GM23338 (cell line): ENCODE measurements at regions not wholly inside any gene's neighbourhood (a gene's known extent, or its start where the extent isn't known, plus 50 kb on each side); places are given as distances from the start of the nearest gene placed in this dataset.

Source experiments
- ATAC-seq: fragments of 200-7000 bp; cut with Tn5 transposase; 3 replicates; pipeline ENCODE4 v1.9.1; 2020
- DNase-seq: peaks from one replicate; pipeline ENCODE4 v3.0.0-alpha.2; 2015; ENCODE audit warnings: low spot score
- H2AFZ ChIP-seq: fragments of 200-600 bp; sonication (generic); 2 replicates; pipeline ENCODE4 v1.8.0; 2016; ENCODE audit warnings: antibody characterized with exemption, mild to moderate bottlenecking, moderate library complexity
- H3F3A ChIP-seq: fragments of 200-600 bp; sonication (generic); replicated peaks from 2 replicates; pipeline ENCODE4 v1.8.0; 2017; ENCODE audit warnings: antibody characterized with exemption, mixed run types, low read depth
- H3K27ac ChIP-seq: fragments of 200-600 bp; sonication (generic); 2 replicates; pipeline ENCODE4 v1.6.1; 2016; ENCODE audit warnings: low read depth
- H3K27me3 ChIP-seq: fragments of 200-600 bp; sonication (generic); 2 replicates; pipeline ENCODE4 v1.8.0; 2016; ENCODE audit warnings: mild to moderate bottlenecking, mixed run types, moderate library complexity; ENCODE audit not compliant: insufficient read depth
- H3K36me3 ChIP-seq: fragments of 200-600 bp; sonication (generic); 2 replicates; pipeline ENCODE4 v1.8.0; 2016; ENCODE audit warnings: mild to moderate bottlenecking; ENCODE audit not compliant: insufficient read depth
- H3K4me1 ChIP-seq: fragments of 200-600 bp; sonication (generic); 2 replicates; pipeline ENCODE4 v1.8.0; 2016; ENCODE audit warnings: mild to moderate bottlenecking, moderate library complexity; ENCODE audit not compliant: insufficient read depth
- H3K4me2 ChIP-seq: fragments of 200-600 bp; sonication (generic); 2 replicates; pipeline ENCODE4 v1.7.1; 2017; ENCODE audit warnings: mixed run types
- H3K4me3 ChIP-seq: fragments of 200-600 bp; sonication (generic); 2 replicates; pipeline ENCODE4 v1.6.1; 2016; ENCODE audit warnings: mixed run types
- H3K79me2 ChIP-seq: fragments of 200-600 bp; sonication (generic); replicated peaks from 2 replicates; pipeline ENCODE4 v1.8.0; 2017; ENCODE audit warnings: mild to moderate bottlenecking; ENCODE audit not compliant: insufficient read depth
- H3K9me2 ChIP-seq: fragments of 200-600 bp; sonication (generic); 2 replicates; pipeline ENCODE4 v1.8.0; 2017; ENCODE audit not compliant: insufficient read depth
- H4K20me1 ChIP-seq: fragments of 200-600 bp; sonication (generic); replicated peaks from 2 replicates; pipeline ENCODE4 v1.8.0; 2017; ENCODE audit warnings: mild to moderate bottlenecking; ENCODE audit not compliant: insufficient read depth
- H3K27ac Mint-ChIP-seq: 2 replicates; pipeline ENCODE4 v1.8.0; 2020; ENCODE audit warnings: inconsistent platforms, mild to moderate bottlenecking, moderate library complexity, mixed read lengths
- H3K27me3 Mint-ChIP-seq: 3 replicates; pipeline ENCODE4 v1.8.0; 2022; ENCODE audit warnings: low read depth, mild to moderate bottlenecking, moderate library complexity, mixed read lengths, inconsistent platforms; ENCODE audit not compliant: insufficient read depth, poor library complexity
- H3K36me3 Mint-ChIP-seq: 3 replicates; pipeline ENCODE4 v1.8.0; 2021; ENCODE audit warnings: low read depth, mild to moderate bottlenecking, inconsistent platforms, moderate library complexity, mixed read lengths
- H3K4me1 Mint-ChIP-seq: 3 replicates; pipeline ENCODE4 v1.8.0; 2020; ENCODE audit warnings: mild to moderate bottlenecking, inconsistent platforms, mixed read lengths
- H3K4me3 Mint-ChIP-seq: 3 replicates; pipeline ENCODE4 v1.8.0; 2021; ENCODE audit warnings: moderate library complexity, mild to moderate bottlenecking, inconsistent platforms, mixed read lengths
- H3K9me3 Mint-ChIP-seq: 3 replicates; pipeline ENCODE4 v1.8.0; 2020; ENCODE audit warnings: moderate library complexity, mild to moderate bottlenecking, inconsistent platforms, mixed read lengths
- CREB1 ChIP-seq: fragments of 250-450 bp; sonication (Bioruptor Pico); IDR thresholded peaks from 2 replicates; pipeline ENCODE4 v1.5.0; 2020; ENCODE audit warnings: low read depth, mild to moderate bottlenecking, moderate library complexity
- ETS1 ChIP-seq: IDR thresholded peaks from 2 replicates; pipeline ENCODE4 v1.6.1; 2016; ENCODE audit warnings: antibody characterized with exemption
- EZH2 ChIP-seq: fragments of 200-600 bp; sonication (generic); IDR thresholded peaks from one replicate; pipeline ENCODE4 v1.8.0; 2017; ENCODE audit warnings: antibody characterized with exemption, mild to moderate bottlenecking, low read depth; ENCODE audit not compliant: unreplicated experiment
- NANOG ChIP-seq: IDR thresholded peaks from 2 replicates; pipeline ENCODE4 v1.6.1; 2016; ENCODE audit warnings: antibody characterized with exemption, borderline replicate concordance
- POLR2AphosphoS5 ChIP-seq: IDR thresholded peaks from 2 replicates; pipeline ENCODE4 v1.6.1; 2016; ENCODE audit warnings: antibody characterized with exemption, low read depth
- ZNF114 ChIP-seq: fragments of 250-450 bp; sonication (Bioruptor Pico); IDR thresholded peaks from 2 replicates; pipeline ENCODE4 v1.5.0; 2020; ENCODE audit warnings: mild to moderate bottlenecking, moderate library complexity
- ZNF331 ChIP-seq: fragments of 250-450 bp; sonication (Bioruptor Pico); IDR thresholded peaks from 2 replicates; pipeline ENCODE4 v1.5.0; 2020; ENCODE audit warnings: low read depth, mild to moderate bottlenecking, moderate library complexity
- TF ChIP-seq, protein P1 (sequence below), 2 experiments: fragments of 200-600 bp in 1 of 2; sonication (generic) in 1 of 2; conservative IDR thresholded peaks; 2 replicates each; pipeline versions ENCODE4 v1.5.1 to v1.6.1; 2016 to 2017; ENCODE audit warnings: antibody characterized with exemption in 2 of 2, low read depth in 2 of 2, mild to moderate bottlenecking in 2 of 2, moderate library complexity in 1 of 2
- TF ChIP-seq, protein P2 (sequence below): fragments of 250-450 bp; sonication (Bioruptor Pico); IDR thresholded peaks from 2 replicates; pipeline ENCODE4 v1.5.0; 2020; ENCODE audit warnings: mild to moderate bottlenecking, moderate library complexity

DNA sequence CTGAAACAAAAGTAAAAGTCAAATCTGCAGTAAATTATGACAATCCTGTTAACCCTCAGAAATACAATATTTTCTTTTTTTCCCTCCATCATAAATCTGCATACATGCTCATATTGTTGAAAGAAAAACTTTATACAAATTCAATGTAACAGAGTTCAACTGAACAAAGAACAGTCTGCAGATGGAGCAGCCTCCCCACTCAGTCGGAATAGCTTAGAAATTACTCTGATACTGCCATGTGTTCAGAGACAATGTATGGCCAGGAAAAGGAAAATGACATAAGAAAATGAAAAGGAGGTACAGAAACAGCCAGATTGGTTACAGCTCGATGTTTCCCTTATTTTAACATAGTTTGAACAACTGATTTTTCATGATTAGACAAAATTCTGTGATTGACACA lies 651.9 kb upstream of the COBL start:
- no peaks in the 10 kb centered on the region for H3K4me1 ChIP-seq
- peaks cover 31% of the 10 kb centered on the region for H3K27me3 Mint-ChIP-seq
- no peak for TF ChIP-seq ZNF331 (CRISPR knock-in tag)
- TF ChIP-seq, protein P1, sequence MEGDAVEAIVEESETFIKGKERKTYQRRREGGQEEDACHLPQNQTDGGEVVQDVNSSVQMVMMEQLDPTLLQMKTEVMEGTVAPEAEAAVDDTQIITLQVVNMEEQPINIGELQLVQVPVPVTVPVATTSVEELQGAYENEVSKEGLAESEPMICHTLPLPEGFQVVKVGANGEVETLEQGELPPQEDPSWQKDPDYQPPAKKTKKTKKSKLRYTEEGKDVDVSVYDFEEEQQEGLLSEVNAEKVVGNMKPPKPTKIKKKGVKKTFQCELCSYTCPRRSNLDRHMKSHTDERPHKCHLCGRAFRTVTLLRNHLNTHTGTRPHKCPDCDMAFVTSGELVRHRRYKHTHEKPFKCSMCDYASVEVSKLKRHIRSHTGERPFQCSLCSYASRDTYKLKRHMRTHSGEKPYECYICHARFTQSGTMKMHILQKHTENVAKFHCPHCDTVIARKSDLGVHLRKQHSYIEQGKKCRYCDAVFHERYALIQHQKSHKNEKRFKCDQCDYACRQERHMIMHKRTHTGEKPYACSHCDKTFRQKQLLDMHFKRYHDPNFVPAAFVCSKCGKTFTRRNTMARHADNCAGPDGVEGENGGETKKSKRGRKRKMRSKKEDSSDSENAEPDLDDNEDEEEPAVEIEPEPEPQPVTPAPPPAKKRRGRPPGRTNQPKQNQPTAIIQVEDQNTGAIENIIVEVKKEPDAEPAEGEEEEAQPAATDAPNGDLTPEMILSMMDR (conservative IDR thresholded peaks at IDR 0.05; ENCODE audit: low read depth in 2 of 2), result no peak
- no peak for TF ChIP-seq ETS1
- H4K20me1 ChIP-seq, result no peaks in the 10 kb centered on the region
- no peak overlapping the region for H3K27ac ChIP-seq
- H3K4me2 ChIP-seq, result no peak overlapping the region
- peaks cover 51% of the 10 kb centered on the region for H3K27me3 ChIP-seq
- H3K27ac Mint-ChIP-seq, result no peak overlapping the region
- H3K9me3 Mint-ChIP-seq, result no peaks in the 10 kb centered on the region
- ATAC-seq (no peak), DNase-seq (no peak)
- H2AFZ ChIP-seq, result no peak overlapping the region
- H3K4me1 Mint-ChIP-seq, result no peaks in the 10 kb centered on the region
- H3K4me3 ChIP-seq, result no peak overlapping the region
- no peaks in the 10 kb centered on the region for H3K36me3 ChIP-seq
- no peaks in the 10 kb centered on the region for H3K36me3 Mint-ChIP-seq
- H3K4me3 Mint-ChIP-seq, result no peak overlapping the region
- H3K9me2 ChIP-seq, result no peaks in the 10 kb centered on the region
- no peaks in the 10 kb centered on the region for H3F3A ChIP-seq
- no peaks in the 10 kb centered on the region for H3K79me2 ChIP-seq

GRCh38 chr7:51965454-51965853 lies 648.8 kb upstream of the COBL start:
- Histone ChIP-seq H3K4me2 (no peak overlapping the region), H3K27ac (no peak overlapping the region), H3K9me2 (no peaks in the 10 kb centered on the region), H3F3A (no peaks in the 10 kb centered on the region), H3K79me2 (no peaks in the 10 kb centered on the region), H3K27me3 (peaks cover 51% of the 10 kb centered on the region), H2AFZ (no peak overlapping the region), H3K4me1 (no peaks in the 10 kb centered on the region), H4K20me1 (no peaks in the 10 kb centered on the region), H3K4me3 (no peak overlapping the region), H3K36me3 (no peaks in the 10 kb centered on the region)
- ATAC-seq (no peak), DNase-seq (no peak)
- Mint-ChIP-seq H3K4me3 (no peak overlapping the region), H3K4me1 (no peaks in the 10 kb centered on the region; the same call in 2 of the 3 replicates), H3K9me3 (no peaks in the 10 kb centered on the region), H3K36me3 (no peaks in the 10 kb centered on the region), H3K27ac (no peak overlapping the region), H3K27me3 (peaks cover 26% of the 10 kb centered on the region)
- no peak for TF ChIP-seq EZH2
- TF ChIP-seq, protein P1 (conservative IDR thresholded peaks at IDR 0.05; ENCODE audit: low read depth in 2 of 2), result no peak
- no peak for TF ChIP-seq ZNF114 (CRISPR knock-in tag)
- TF ChIP-seq, protein P2, sequence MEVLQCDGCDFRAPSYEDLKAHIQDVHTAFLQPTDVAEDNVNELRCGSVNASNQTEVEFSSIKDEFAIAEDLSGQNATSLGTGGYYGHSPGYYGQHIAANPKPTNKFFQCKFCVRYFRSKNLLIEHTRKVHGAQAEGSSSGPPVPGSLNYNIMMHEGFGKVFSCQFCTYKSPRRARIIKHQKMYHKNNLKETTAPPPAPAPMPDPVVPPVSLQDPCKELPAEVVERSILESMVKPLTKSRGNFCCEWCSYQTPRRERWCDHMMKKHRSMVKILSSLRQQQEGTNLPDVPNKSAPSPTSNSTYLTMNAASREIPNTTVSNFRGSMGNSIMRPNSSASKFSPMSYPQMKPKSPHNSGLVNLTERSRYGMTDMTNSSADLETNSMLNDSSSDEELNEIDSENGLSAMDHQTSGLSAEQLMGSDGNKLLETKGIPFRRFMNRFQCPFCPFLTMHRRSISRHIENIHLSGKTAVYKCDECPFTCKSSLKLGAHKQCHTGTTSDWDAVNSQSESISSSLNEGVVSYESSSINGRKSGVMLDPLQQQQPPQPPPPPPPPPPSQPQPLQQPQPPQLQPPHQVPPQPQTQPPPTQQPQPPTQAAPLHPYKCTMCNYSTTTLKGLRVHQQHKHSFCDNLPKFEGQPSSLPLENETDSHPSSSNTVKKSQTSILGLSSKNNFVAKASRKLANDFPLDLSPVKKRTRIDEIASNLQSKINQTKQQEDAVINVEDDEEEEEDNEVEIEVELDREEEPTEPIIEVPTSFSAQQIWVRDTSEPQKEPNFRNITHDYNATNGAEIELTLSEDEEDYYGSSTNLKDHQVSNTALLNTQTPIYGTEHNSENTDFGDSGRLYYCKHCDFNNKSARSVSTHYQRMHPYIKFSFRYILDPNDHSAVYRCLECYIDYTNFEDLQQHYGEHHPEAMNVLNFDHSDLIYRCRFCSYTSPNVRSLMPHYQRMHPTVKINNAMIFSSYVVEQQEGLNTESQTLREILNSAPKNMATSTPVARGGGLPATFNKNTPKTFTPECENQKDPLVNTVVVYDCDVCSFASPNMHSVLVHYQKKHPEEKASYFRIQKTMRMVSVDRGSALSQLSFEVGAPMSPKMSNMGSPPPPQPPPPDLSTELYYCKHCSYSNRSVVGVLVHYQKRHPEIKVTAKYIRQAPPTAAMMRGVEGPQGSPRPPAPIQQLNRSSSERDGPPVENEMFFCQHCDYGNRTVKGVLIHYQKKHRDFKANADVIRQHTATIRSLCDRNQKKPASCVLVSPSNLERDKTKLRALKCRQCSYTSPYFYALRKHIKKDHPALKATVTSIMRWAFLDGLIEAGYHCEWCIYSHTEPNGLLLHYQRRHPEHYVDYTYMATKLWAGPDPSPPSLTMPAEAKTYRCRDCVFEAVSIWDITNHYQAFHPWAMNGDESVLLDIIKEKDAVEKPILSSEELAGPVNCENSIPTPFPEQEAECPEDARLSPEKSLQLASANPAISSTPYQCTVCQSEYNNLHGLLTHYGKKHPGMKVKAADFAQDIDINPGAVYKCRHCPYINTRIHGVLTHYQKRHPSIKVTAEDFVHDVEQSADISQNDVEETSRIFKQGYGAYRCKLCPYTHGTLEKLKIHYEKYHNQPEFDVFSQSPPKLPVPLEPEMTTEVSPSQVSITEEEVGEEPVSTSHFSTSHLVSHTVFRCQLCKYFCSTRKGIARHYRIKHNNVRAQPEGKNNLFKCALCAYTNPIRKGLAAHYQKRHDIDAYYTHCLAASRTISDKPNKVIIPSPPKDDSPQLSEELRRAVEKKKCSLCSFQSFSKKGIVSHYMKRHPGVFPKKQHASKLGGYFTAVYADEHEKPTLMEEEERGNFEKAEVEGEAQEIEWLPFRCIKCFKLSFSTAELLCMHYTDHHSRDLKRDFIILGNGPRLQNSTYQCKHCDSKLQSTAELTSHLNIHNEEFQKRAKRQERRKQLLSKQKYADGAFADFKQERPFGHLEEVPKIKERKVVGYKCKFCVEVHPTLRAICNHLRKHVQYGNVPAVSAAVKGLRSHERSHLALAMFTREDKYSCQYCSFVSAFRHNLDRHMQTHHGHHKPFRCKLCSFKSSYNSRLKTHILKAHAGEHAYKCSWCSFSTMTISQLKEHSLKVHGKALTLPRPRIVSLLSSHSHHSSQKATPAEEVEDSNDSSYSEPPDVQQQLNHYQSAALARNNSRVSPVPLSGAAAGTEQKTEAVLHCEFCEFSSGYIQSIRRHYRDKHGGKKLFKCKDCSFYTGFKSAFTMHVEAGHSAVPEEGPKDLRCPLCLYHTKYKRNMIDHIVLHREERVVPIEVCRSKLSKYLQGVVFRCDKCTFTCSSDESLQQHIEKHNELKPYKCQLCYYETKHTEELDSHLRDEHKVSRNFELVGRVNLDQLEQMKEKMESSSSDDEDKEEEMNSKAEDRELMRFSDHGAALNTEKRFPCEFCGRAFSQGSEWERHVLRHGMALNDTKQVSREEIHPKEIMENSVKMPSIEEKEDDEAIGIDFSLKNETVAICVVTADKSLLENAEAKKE (CRISPR knock-in tag), result no peak
- no peak for TF ChIP-seq NANOG
- no peak for TF ChIP-seq POLR2AphosphoS5
- no peak for TF ChIP-seq ETS1
- TF ChIP-seq CREB1, result no peak
